GM23338 (cell line): ENCODE measurements at regions not wholly inside any gene's neighbourhood (a gene's known extent, or its start where the extent isn't known, plus 50 kb on each side); places are given as distances from the start of the nearest gene placed in this dataset.

Source experiments
- ATAC-seq: fragments of 200-7000 bp; cut with Tn5 transposase; 3 replicates; pipeline ENCODE4 v1.9.1; 2020
- DNase-seq: peaks from one replicate; pipeline ENCODE4 v3.0.0-alpha.2; 2015; ENCODE audit warnings: low spot score
- H2AFZ ChIP-seq: fragments of 200-600 bp; sonication (generic); 2 replicates; pipeline ENCODE4 v1.8.0; 2016; ENCODE audit warnings: antibody characterized with exemption, mild to moderate bottlenecking, moderate library complexity
- H3F3A ChIP-seq: fragments of 200-600 bp; sonication (generic); replicated peaks from 2 replicates; pipeline ENCODE4 v1.8.0; 2017; ENCODE audit warnings: antibody characterized with exemption, mixed run types, low read depth
- H3K27ac ChIP-seq: fragments of 200-600 bp; sonication (generic); 2 replicates; pipeline ENCODE4 v1.6.1; 2016; ENCODE audit warnings: low read depth
- H3K27me3 ChIP-seq: fragments of 200-600 bp; sonication (generic); 2 replicates; pipeline ENCODE4 v1.8.0; 2016; ENCODE audit warnings: mild to moderate bottlenecking, mixed run types, moderate library complexity; ENCODE audit not compliant: insufficient read depth
- H3K36me3 ChIP-seq: fragments of 200-600 bp; sonication (generic); 2 replicates; pipeline ENCODE4 v1.8.0; 2016; ENCODE audit warnings: mild to moderate bottlenecking; ENCODE audit not compliant: insufficient read depth
- H3K4me1 ChIP-seq: fragments of 200-600 bp; sonication (generic); 2 replicates; pipeline ENCODE4 v1.8.0; 2016; ENCODE audit warnings: mild to moderate bottlenecking, moderate library complexity; ENCODE audit not compliant: insufficient read depth
- H3K4me2 ChIP-seq: fragments of 200-600 bp; sonication (generic); 2 replicates; pipeline ENCODE4 v1.7.1; 2017; ENCODE audit warnings: mixed run types
- H3K4me3 ChIP-seq: fragments of 200-600 bp; sonication (generic); 2 replicates; pipeline ENCODE4 v1.6.1; 2016; ENCODE audit warnings: mixed run types
- H3K79me2 ChIP-seq: fragments of 200-600 bp; sonication (generic); replicated peaks from 2 replicates; pipeline ENCODE4 v1.8.0; 2017; ENCODE audit warnings: mild to moderate bottlenecking; ENCODE audit not compliant: insufficient read depth
- H3K9me2 ChIP-seq: fragments of 200-600 bp; sonication (generic); 2 replicates; pipeline ENCODE4 v1.8.0; 2017; ENCODE audit not compliant: insufficient read depth
- H4K20me1 ChIP-seq: fragments of 200-600 bp; sonication (generic); replicated peaks from 2 replicates; pipeline ENCODE4 v1.8.0; 2017; ENCODE audit warnings: mild to moderate bottlenecking; ENCODE audit not compliant: insufficient read depth
- H3K27ac Mint-ChIP-seq: 2 replicates; pipeline ENCODE4 v1.8.0; 2020; ENCODE audit warnings: inconsistent platforms, mild to moderate bottlenecking, moderate library complexity, mixed read lengths
- H3K27me3 Mint-ChIP-seq: 3 replicates; pipeline ENCODE4 v1.8.0; 2022; ENCODE audit warnings: low read depth, mild to moderate bottlenecking, moderate library complexity, mixed read lengths, inconsistent platforms; ENCODE audit not compliant: insufficient read depth, poor library complexity
- H3K36me3 Mint-ChIP-seq: 3 replicates; pipeline ENCODE4 v1.8.0; 2021; ENCODE audit warnings: low read depth, mild to moderate bottlenecking, inconsistent platforms, moderate library complexity, mixed read lengths
- H3K4me1 Mint-ChIP-seq: 3 replicates; pipeline ENCODE4 v1.8.0; 2020; ENCODE audit warnings: mild to moderate bottlenecking, inconsistent platforms, mixed read lengths
- H3K4me3 Mint-ChIP-seq: 3 replicates; pipeline ENCODE4 v1.8.0; 2021; ENCODE audit warnings: moderate library complexity, mild to moderate bottlenecking, inconsistent platforms, mixed read lengths
- H3K9me3 Mint-ChIP-seq: 3 replicates; pipeline ENCODE4 v1.8.0; 2020; ENCODE audit warnings: moderate library complexity, mild to moderate bottlenecking, inconsistent platforms, mixed read lengths
- CREB1 ChIP-seq: fragments of 250-450 bp; sonication (Bioruptor Pico); IDR thresholded peaks from 2 replicates; pipeline ENCODE4 v1.5.0; 2020; ENCODE audit warnings: low read depth, mild to moderate bottlenecking, moderate library complexity
- CTCF ChIP-seq, 2 experiments: fragments of 200-600 bp in 1 of 2; sonication (generic) in 1 of 2; conservative IDR thresholded peaks; 2 replicates each; pipeline versions ENCODE4 v1.5.1 to v1.6.1; 2016 to 2017; ENCODE audit warnings: antibody characterized with exemption in 2 of 2, low read depth in 2 of 2, mild to moderate bottlenecking in 2 of 2, moderate library complexity in 1 of 2
- EZH2phosphoT487 ChIP-seq: fragments of 200-600 bp; sonication (generic); IDR thresholded peaks from one replicate; pipeline ENCODE4 v1.8.1; 2018; ENCODE audit warnings: antibody characterized with exemption; ENCODE audit not compliant: unreplicated experiment
- JUNB ChIP-seq: IDR thresholded peaks from one replicate; pipeline ENCODE4 v1.6.1; 2016; ENCODE audit warnings: antibody characterized with exemption; ENCODE audit not compliant: unreplicated experiment
- NANOG ChIP-seq: IDR thresholded peaks from 2 replicates; pipeline ENCODE4 v1.6.1; 2016; ENCODE audit warnings: antibody characterized with exemption, borderline replicate concordance
- POLR2AphosphoS5 ChIP-seq: IDR thresholded peaks from 2 replicates; pipeline ENCODE4 v1.6.1; 2016; ENCODE audit warnings: antibody characterized with exemption, low read depth
- ZNF114 ChIP-seq: fragments of 250-450 bp; sonication (Bioruptor Pico); IDR thresholded peaks from 2 replicates; pipeline ENCODE4 v1.5.0; 2020; ENCODE audit warnings: mild to moderate bottlenecking, moderate library complexity
- TF ChIP-seq, protein P1 (sequence below): IDR thresholded peaks from one replicate; pipeline ENCODE4 v1.6.1; 2018; ENCODE audit warnings: antibody characterized with exemption; ENCODE audit not compliant: unreplicated experiment
- TF ChIP-seq, protein P2 (sequence below): IDR thresholded peaks from 2 replicates; pipeline ENCODE4 v1.6.1; 2016; ENCODE audit warnings: antibody characterized with exemption

- TF ChIP-seq, protein P1, sequence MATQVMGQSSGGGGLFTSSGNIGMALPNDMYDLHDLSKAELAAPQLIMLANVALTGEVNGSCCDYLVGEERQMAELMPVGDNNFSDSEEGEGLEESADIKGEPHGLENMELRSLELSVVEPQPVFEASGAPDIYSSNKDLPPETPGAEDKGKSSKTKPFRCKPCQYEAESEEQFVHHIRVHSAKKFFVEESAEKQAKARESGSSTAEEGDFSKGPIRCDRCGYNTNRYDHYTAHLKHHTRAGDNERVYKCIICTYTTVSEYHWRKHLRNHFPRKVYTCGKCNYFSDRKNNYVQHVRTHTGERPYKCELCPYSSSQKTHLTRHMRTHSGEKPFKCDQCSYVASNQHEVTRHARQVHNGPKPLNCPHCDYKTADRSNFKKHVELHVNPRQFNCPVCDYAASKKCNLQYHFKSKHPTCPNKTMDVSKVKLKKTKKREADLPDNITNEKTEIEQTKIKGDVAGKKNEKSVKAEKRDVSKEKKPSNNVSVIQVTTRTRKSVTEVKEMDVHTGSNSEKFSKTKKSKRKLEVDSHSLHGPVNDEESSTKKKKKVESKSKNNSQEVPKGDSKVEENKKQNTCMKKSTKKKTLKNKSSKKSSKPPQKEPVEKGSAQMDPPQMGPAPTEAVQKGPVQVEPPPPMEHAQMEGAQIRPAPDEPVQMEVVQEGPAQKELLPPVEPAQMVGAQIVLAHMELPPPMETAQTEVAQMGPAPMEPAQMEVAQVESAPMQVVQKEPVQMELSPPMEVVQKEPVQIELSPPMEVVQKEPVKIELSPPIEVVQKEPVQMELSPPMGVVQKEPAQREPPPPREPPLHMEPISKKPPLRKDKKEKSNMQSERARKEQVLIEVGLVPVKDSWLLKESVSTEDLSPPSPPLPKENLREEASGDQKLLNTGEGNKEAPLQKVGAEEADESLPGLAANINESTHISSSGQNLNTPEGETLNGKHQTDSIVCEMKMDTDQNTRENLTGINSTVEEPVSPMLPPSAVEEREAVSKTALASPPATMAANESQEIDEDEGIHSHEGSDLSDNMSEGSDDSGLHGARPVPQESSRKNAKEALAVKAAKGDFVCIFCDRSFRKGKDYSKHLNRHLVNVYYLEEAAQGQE = no peak
- no peak for TF ChIP-seq JUNB
- TF ChIP-seq EZH2phosphoT487 = no peak
- TF ChIP-seq NANOG = no peak
- TF ChIP-seq, protein P2, sequence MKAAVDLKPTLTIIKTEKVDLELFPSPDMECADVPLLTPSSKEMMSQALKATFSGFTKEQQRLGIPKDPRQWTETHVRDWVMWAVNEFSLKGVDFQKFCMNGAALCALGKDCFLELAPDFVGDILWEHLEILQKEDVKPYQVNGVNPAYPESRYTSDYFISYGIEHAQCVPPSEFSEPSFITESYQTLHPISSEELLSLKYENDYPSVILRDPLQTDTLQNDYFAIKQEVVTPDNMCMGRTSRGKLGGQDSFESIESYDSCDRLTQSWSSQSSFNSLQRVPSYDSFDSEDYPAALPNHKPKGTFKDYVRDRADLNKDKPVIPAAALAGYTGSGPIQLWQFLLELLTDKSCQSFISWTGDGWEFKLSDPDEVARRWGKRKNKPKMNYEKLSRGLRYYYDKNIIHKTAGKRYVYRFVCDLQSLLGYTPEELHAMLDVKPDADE = no peak
- TF ChIP-seq ZNF114 (CRISPR knock-in tag) = no peak
These were observed 209.4 kb downstream of the SP3 start (continued) for GRCh38 chr2:173755798-173756197.

DNA sequence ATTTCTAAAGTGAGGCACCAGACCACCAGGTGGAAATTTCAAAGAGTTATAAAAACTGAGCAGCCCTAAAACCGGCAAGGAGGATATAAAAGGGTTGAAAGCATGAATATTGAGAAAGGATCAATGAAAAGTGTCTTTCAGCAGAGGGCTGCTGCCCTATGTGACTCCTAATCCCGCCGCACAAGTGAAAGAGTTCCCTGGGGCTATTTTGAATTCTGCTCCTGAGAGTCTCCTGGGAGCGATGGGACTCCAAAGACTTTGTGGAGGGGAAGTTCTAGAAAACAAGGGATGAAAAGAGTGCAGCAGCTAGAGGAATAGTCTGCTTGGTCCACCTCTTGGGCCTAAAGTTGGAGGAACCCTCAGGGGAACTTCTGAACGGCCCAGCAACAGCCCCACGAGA is 205.2 kb downstream of the SP3 start:
- Mint-ChIP-seq H3K4me1 (peaks cover 46% of the 10 kb centered on the region), H3K27me3 (peaks cover 5% of the 10 kb centered on the region), H3K4me3 (no peak overlapping the region; the same call in 2 of the 3 replicates), H3K9me3 (no peaks in the 10 kb centered on the region), H3K36me3 (no peaks in the 10 kb centered on the region), H3K27ac (peak overlapping the region; percentile 74; the same call in 1 of the 2 replicates)
- H3K36me3 ChIP-seq = no peaks in the 10 kb centered on the region
- H3F3A ChIP-seq = no peaks in the 10 kb centered on the region
- peak overlapping the region; percentile 63 for H3K4me2 ChIP-seq
- ATAC-seq (peak; percentile 77), DNase-seq (no peak)
- H2AFZ ChIP-seq = peak overlapping the region; percentile 56; the same call in 1 of the 2 replicates
- H3K4me1 ChIP-seq = peaks cover 43% of the 10 kb centered on the region
- no peaks in the 10 kb centered on the region for H4K20me1 ChIP-seq
- H3K4me3 ChIP-seq = no peak overlapping the region
- no peaks in the 10 kb centered on the region; the same call in 1 of the 2 replicates for H3K9me2 ChIP-seq
- H3K27me3 ChIP-seq = no peaks in the 10 kb centered on the region
- H3K27ac ChIP-seq = peak overlapping the region; percentile 9; the same call in 1 of the 2 replicates
- H3K79me2 ChIP-seq = no peaks in the 10 kb centered on the region
- TF ChIP-seq POLR2AphosphoS5 = no peak
- TF ChIP-seq, protein P2 = no peak
- no peak for TF ChIP-seq ZNF114 (CRISPR knock-in tag)
- TF ChIP-seq CREB1 (CRISPR knock-in tag) = no peak
- TF ChIP-seq NANOG = no peak
- TF ChIP-seq EZH2phosphoT487 = no peak
- no peak for TF ChIP-seq CTCF (conservative IDR thresholded peaks at IDR 0.05; ENCODE audit: low read depth in 2 of 2)
